ENCODE measurements at regions not wholly inside any gene's neighbourhood (a gene's known extent, or its start where the extent isn't known, plus 50 kb on each side); places are given as distances from the start of the nearest gene placed in this dataset.

DNA sequence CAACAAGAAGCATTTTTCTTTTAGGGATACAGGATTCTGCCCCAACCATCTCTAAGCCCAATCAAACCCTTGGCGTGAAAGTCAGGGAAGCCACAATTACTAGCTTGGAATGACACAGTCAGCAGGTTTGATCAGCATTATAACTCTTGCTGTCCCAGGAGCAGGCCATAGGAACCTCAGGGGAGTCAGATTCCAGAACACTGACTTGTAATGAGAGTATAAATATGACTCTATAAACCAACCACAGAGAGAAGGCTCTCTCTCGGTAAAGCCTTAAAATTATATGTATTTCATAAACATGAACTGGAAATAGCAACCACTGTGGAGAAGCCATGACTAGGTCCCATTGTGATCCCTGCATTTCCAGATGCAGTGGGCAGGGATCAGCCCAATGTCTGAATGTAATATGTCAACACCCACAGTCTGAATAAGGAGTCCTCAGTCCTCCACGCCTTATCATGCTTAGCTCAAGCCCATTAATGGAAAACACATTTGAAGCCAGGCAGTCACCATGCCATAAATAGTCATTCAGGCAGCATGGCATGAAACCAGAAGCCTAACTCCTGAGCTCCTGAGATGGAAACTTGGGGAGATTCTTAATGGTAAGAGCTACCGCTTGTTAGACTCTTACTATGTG is 99.1 kb upstream of the MTNR1B start:
- TF ChIP-seq CTCF (IDR thresholded peaks at IDR 0.05) (no peak), EP300 (IDR thresholded peaks at IDR 0.05) (no peak), POLR2A (IDR thresholded peaks at IDR 0.05) (no peak)
